ENCODE measurements at regions not wholly inside any gene's neighbourhood (a gene's known extent, or its start where the extent isn't known, plus 50 kb on each side); places are given as distances from the start of the nearest gene placed in this dataset.

DNA sequence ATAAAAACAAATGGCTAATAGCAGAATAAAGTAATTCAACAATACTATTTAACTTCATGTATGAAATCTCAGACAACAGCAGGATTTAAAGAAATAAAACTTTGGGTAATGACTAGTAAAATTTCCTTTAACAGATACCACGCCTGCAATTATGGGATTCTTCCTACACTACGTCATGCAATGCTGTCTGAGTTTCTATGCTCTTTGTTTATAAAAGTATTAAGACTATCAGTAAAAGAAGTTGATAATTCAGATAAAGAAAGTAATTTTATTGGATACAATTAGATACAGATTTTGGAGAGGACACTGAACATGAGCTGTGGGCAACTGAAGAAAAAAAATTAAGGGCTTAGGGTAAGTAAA lies 308.4 kb upstream of the LRFN5 start:
- 75 to 76% methylated on average over 2 of the region's 2 CpGs for WGBS, 2 donors
- H3K27ac ChIP-seq = no peak overlapping the region
- H3K4me3 ChIP-seq = no peak overlapping the region
- no peaks in the 10 kb centered on the region for H3K27me3 ChIP-seq
- H3K36me3 ChIP-seq = no peaks in the 10 kb centered on the region
- no peak for DNase-seq (ENCODE audit: low spot score in 2 of 2)
- no peaks in the 10 kb centered on the region for H3K4me1 ChIP-seq
- no peaks in the 10 kb centered on the region for H3K9me3 ChIP-seq
- TF ChIP-seq EP300 (IDR thresholded peaks at IDR 0.05) (no peak), POLR2A (IDR thresholded peaks at IDR 0.05) (no peak)
- TF ChIP-seq, protein P1, sequence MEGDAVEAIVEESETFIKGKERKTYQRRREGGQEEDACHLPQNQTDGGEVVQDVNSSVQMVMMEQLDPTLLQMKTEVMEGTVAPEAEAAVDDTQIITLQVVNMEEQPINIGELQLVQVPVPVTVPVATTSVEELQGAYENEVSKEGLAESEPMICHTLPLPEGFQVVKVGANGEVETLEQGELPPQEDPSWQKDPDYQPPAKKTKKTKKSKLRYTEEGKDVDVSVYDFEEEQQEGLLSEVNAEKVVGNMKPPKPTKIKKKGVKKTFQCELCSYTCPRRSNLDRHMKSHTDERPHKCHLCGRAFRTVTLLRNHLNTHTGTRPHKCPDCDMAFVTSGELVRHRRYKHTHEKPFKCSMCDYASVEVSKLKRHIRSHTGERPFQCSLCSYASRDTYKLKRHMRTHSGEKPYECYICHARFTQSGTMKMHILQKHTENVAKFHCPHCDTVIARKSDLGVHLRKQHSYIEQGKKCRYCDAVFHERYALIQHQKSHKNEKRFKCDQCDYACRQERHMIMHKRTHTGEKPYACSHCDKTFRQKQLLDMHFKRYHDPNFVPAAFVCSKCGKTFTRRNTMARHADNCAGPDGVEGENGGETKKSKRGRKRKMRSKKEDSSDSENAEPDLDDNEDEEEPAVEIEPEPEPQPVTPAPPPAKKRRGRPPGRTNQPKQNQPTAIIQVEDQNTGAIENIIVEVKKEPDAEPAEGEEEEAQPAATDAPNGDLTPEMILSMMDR (IDR thresholded peaks at IDR 0.05) = no peak

DNA sequence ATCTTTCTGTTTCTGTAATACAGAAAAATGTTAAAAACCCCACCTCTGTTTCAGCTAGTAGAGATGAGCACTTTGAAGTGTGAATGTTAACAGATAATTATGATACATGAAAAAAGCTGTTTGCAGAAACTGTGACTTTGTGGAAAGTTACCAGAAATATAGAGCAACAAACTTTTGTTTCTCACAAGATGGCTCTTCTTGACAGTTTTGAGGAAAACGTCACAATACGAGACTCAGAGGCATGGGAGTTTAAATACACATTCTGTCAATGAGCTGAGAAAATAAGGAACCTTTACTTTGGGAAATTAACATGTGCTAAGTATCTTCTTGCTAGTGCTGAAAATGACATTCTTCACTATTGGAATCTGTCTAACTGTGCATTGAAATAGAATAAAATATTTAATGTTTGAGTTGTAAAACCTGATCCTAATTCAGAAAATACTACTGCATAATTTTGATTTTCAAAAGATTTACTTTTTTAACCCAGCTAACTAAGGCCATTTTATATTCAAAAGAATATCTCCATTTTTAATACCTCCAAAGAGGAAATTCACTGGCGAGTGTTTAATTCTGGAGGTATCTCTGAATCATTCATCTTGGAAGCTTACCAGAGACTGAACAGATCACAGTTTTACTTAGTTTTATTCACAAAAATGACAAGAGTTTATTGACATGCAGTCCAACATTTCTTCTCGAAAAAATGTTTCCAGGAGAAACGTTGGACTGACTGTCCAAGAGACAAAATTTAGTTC lies 308.9 kb upstream of the LRFN5 start:
- no peak for DNase-seq (ENCODE audit: low spot score in 2 of 2)
- no peak for TF ChIP-seq POLR2A (IDR thresholded peaks at IDR 0.05)
- TF ChIP-seq, protein P1 (IDR thresholded peaks at IDR 0.05) = no peak
- no peak for TF ChIP-seq EP300 (IDR thresholded peaks at IDR 0.05)
- no peak overlapping the region for H3K4me3 ChIP-seq
- no peaks in the 10 kb centered on the region for H3K27me3 ChIP-seq
- WGBS, 2 donors = 51 to 58% methylated on average over 5 of the region's 5 CpGs
- no peaks in the 10 kb centered on the region for H3K36me3 ChIP-seq
- no peak overlapping the region for H3K27ac ChIP-seq
- no peaks in the 10 kb centered on the region for H3K9me3 ChIP-seq
- H3K4me1 ChIP-seq = no peaks in the 10 kb centered on the region

DNA sequence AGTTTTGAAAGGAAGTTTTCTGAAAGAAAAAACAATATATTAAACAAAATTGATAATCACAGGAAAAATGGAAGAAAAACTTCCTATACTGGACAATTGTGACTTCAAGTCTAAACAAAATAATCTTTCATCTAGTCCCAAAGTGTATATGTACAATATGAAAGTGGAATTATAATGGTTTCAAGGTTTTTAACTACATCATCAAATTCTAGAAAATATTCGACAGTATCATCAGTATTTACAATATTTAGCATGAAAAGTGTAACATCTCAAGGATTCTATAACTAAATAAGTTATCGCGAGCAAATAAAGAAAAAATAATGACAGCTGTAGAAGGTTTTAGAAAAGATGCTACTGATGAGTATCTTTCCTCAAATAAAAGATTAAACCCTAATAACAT lies 310.9 kb upstream of the LRFN5 start:
- no peak overlapping the region for H3K4me3 ChIP-seq
- H3K27ac ChIP-seq = no peak overlapping the region
- H3K27me3 ChIP-seq = no peaks in the 10 kb centered on the region
- no peaks in the 10 kb centered on the region for H3K9me3 ChIP-seq
- no peaks in the 10 kb centered on the region for H3K36me3 ChIP-seq
- 92 to 94% methylated on average over 3 of the region's 3 CpGs for WGBS, 2 donors
- DNase-seq (ENCODE audit: low spot score in 2 of 2) = no peak
- no peaks in the 10 kb centered on the region for H3K4me1 ChIP-seq
- no peak for TF ChIP-seq POLR2A (IDR thresholded peaks at IDR 0.05)
- TF ChIP-seq, protein P1 (IDR thresholded peaks at IDR 0.05) = no peak
- TF ChIP-seq EP300 (IDR thresholded peaks at IDR 0.05) = no peak

DNA sequence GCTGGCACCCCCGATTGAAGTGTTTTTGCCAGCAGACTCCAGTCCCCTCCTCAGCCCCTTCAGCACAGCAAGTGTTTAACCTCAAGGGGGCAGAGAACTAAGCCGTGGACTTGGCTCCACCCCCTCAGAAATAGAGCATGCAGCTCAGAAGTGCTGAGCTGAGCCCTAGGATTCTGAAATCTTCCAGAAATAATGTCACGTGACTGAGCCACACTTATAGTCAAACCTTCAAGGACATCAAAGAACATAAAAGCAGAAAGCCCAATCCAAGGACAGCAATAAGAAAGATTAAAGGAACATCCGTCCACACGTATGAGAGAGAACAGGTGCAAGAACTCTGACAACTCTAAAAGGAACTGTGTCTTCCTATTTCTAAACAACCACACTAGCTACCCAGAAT lies 317.7 kb upstream of the LRFN5 start:
- H3K27ac ChIP-seq = no peak overlapping the region
- H3K4me1 ChIP-seq = no peaks in the 10 kb centered on the region
- no peaks in the 10 kb centered on the region for H3K36me3 ChIP-seq
- WGBS, 2 donors = 73 to 76% methylated on average over 5 of the region's 5 CpGs
- no peak overlapping the region for H3K4me3 ChIP-seq
- no peaks in the 10 kb centered on the region for H3K9me3 ChIP-seq
- DNase-seq (ENCODE audit: low spot score in 2 of 2) = no peak
- TF ChIP-seq, protein P1 (IDR thresholded peaks at IDR 0.05) = no peak
- TF ChIP-seq EP300 (IDR thresholded peaks at IDR 0.05) (no peak), POLR2A (IDR thresholded peaks at IDR 0.05) (no peak)
- H3K27me3 ChIP-seq = no peaks in the 10 kb centered on the region

DNA sequence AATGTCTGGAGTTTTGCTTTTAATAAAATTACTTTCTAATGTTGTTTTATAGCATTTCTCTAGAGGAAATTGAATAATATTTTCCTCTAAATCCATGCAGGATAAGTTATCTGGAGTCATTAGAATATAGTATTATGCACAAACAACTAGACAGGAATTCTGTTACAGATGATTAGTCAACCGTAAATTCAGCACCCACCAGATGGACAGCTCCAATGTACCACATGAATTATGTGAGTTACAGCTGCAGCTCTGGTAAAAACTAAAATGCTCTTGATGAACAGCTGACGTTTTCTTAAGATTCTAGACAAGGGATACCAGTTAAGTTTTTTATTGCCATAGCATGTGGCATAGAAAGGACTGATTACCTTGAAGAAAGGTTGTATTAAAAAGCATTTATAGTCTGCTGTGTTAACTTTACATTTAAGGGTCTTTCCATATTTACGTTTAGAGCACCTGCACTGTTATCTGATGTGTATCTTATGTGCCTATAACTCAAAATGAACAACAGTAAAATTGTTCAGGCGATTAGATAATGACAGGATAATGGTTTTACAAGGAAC lies 321.4 kb upstream of the LRFN5 start:
- no peaks in the 10 kb centered on the region for H3K27me3 ChIP-seq
- 28 to 32% methylated on average over 4 of the region's 4 CpGs for WGBS, 2 donors
- TF ChIP-seq POLR2A (IDR thresholded peaks at IDR 0.05) (no peak), EP300 (IDR thresholded peaks at IDR 0.05) (no peak)
- TF ChIP-seq, protein P1 (IDR thresholded peaks at IDR 0.05) = no peak
- no peaks in the 10 kb centered on the region for H3K4me1 ChIP-seq
- no peak overlapping the region for H3K4me3 ChIP-seq
- no peaks in the 10 kb centered on the region for H3K9me3 ChIP-seq
- peak in 1 of 2 donors; percentile 40 for DNase-seq (ENCODE audit: low spot score in 2 of 2)
- no peak overlapping the region for H3K27ac ChIP-seq
- no peaks in the 10 kb centered on the region for H3K36me3 ChIP-seq
